Vagina (tissue), 2 donors: ENCODE measurements at regions not wholly inside any gene's neighbourhood (a gene's known extent, or its start where the extent isn't known, plus 50 kb on each side); places are given as distances from the start of the nearest gene placed in this dataset.

Experiments used
- DNase-seq, 2 donors: peaks; one replicate each; pipeline ENCODE4 v3.0.0-alpha.2; 2017; ENCODE audit errors: extremely low spot score in 2 of 2
- H3K27ac ChIP-seq: fragments of 200-600 bp; sonication (generic); one replicate; pipeline ENCODE4 v1.5.1; 2019
- H3K27me3 ChIP-seq: fragments of 200-600 bp; sonication (generic); one replicate; pipeline ENCODE4 v1.5.1; 2019
- H3K36me3 ChIP-seq, 2 donors: fragments of 200-600 bp; sonication (generic); one replicate each; pipeline ENCODE4 v1.5.1; 2017 to 2019
- H3K4me1 ChIP-seq: fragments of 200-600 bp; sonication (generic); one replicate; pipeline ENCODE4 v1.5.1; 2019
- H3K4me3 ChIP-seq, 2 donors: fragments of 200-600 bp; sonication (generic); 1 replicate in 1 of 2; 2 replicates in 1 of 2; pipeline ENCODE4 v1.5.1; 2016 to 2019
- H3K9me3 ChIP-seq: fragments of 200-600 bp; sonication (generic); one replicate; pipeline ENCODE4 v1.5.1; 2019
- CTCF ChIP-seq, 3 experiments: fragments of 450-650 bp in 2 of 3; fragments of 200-600 bp in 1 of 3; sonication (generic) in 1 of 3; IDR thresholded peaks; one replicate each; pipeline ENCODE4 v1.5.1; 2017 to 2019; ENCODE audit warnings: antibody characterized with exemption in 3 of 3, mild to moderate bottlenecking in 2 of 3, moderate library complexity in 2 of 3
- POLR2A ChIP-seq, 2 donors: fragments of 450-650 bp; IDR thresholded peaks; one replicate each; pipeline ENCODE4 v1.6.1; 2017; ENCODE audit warnings: antibody characterized with exemption in 2 of 2, mild to moderate bottlenecking in 2 of 2, moderate library complexity in 2 of 2
- POLR2AphosphoS5 ChIP-seq, 2 donors: sonication (generic); formaldehyde crosslinking; IDR thresholded peaks; one replicate each; pipeline ENCODE4 v1.9.0; 2017; ENCODE audit warnings: antibody characterized with exemption in 2 of 2, mild to moderate bottlenecking in 2 of 2, low read depth in 1 of 2; ENCODE audit not compliant: insufficient read depth in 1 of 2
- intact Hi-C: fragments of 100-400 bp; cut with DNase I; formaldehyde crosslinking; loops from one replicate; pipeline ENCODE4 v1.15.1; 2023

GRCh38 chr2:150644298-150645067, 157.0 kb upstream of the RND3 start:
- Histone ChIP-seq H3K9me3 (no peaks in the 10 kb centered on the region), H3K27ac (no peak overlapping the region), H3K36me3 (no peaks in the 10 kb centered on the region), H3K4me1 (no peaks in the 10 kb centered on the region), H3K4me3 (no peak overlapping the region), H3K27me3 (no peaks in the 10 kb centered on the region)
- TF ChIP-seq POLR2AphosphoS5 (IDR thresholded peaks at IDR 0.05; ENCODE audit: insufficient read depth in 1 of 2, low read depth in 1 of 2): no peak
- TF ChIP-seq POLR2A (IDR thresholded peaks at IDR 0.05): no peak
- no peak for TF ChIP-seq CTCF (IDR thresholded peaks at IDR 0.05)
- intact Hi-C loops: no loop called here
- no peak for DNase-seq

GRCh38 chr2:150643114-150643725, 155.8 kb upstream of the RND3 start:
- Histone ChIP-seq H3K27me3 (no peaks in the 10 kb centered on the region), H3K4me1 (no peaks in the 10 kb centered on the region), H3K36me3 (no peaks in the 10 kb centered on the region), H3K27ac (no peak overlapping the region), H3K4me3 (no peak overlapping the region), H3K9me3 (no peaks in the 10 kb centered on the region)
- DNase-seq: no peak
- intact Hi-C loops: no loop called here
- TF ChIP-seq CTCF (IDR thresholded peaks at IDR 0.05): no peak
- TF ChIP-seq POLR2A (IDR thresholded peaks at IDR 0.05): no peak
- TF ChIP-seq POLR2AphosphoS5 (IDR thresholded peaks at IDR 0.05; ENCODE audit: insufficient read depth in 1 of 2, low read depth in 1 of 2): no peak

GRCh38 chr2:150640039-150640438, 152.6 kb upstream of the RND3 start:
- Histone ChIP-seq H3K4me3 (no peak overlapping the region), H3K27ac (no peak overlapping the region)
- intact Hi-C loops: no loop called here

GRCh38 chr2:150639383-150639782, 151.9 kb upstream of the RND3 start:
- no peaks in the 10 kb centered on the region for H3K4me1 ChIP-seq
- intact Hi-C loops: no loop called here
- H3K27ac ChIP-seq: no peak overlapping the region

More at GRCh38 chr2:150640039-150640438, 152.6 kb upstream of the RND3 start:
- no peak for TF ChIP-seq POLR2A (IDR thresholded peaks at IDR 0.05)
- no peak for TF ChIP-seq CTCF (IDR thresholded peaks at IDR 0.05)
- TF ChIP-seq POLR2AphosphoS5 (IDR thresholded peaks at IDR 0.05; ENCODE audit: insufficient read depth in 1 of 2, low read depth in 1 of 2): no peak
- no peak for DNase-seq
- no peaks in the 10 kb centered on the region for H3K4me1 ChIP-seq
- no peaks in the 10 kb centered on the region for H3K9me3 ChIP-seq
- H3K36me3 ChIP-seq: no peaks in the 10 kb centered on the region
- H3K27me3 ChIP-seq: no peaks in the 10 kb centered on the region

More at GRCh38 chr2:150639383-150639782, 151.9 kb upstream of the RND3 start:
- no peak for DNase-seq
- no peak for TF ChIP-seq CTCF (IDR thresholded peaks at IDR 0.05)
- TF ChIP-seq POLR2AphosphoS5 (IDR thresholded peaks at IDR 0.05; ENCODE audit: insufficient read depth in 1 of 2, low read depth in 1 of 2): no peak
- TF ChIP-seq POLR2A (IDR thresholded peaks at IDR 0.05): no peak
- Histone ChIP-seq H3K9me3 (no peaks in the 10 kb centered on the region), H3K27me3 (no peaks in the 10 kb centered on the region), H3K36me3 (no peaks in the 10 kb centered on the region), H3K4me3 (no peak overlapping the region)
